IPS-20b (cell line): ENCODE measurements at regions not wholly inside any gene's neighbourhood (a gene's known extent, or its start where the extent isn't known, plus 50 kb on each side); places are given as distances from the start of the nearest gene placed in this dataset.

Experiments
- H3K27ac ChIP-seq: one replicate; pipeline ENCODE4 v1.5.1; 2013; ENCODE audit warnings: low read length
- H3K27me3 ChIP-seq: 2 replicates; pipeline ENCODE4 v1.6.1; 2013; ENCODE audit warnings: mild to moderate bottlenecking, low read length, inconsistent platforms; ENCODE audit not compliant: insufficient read depth
- H3K36me3 ChIP-seq: 2 replicates; pipeline ENCODE4 v1.6.1; 2013; ENCODE audit warnings: low read depth, mild to moderate bottlenecking, inconsistent platforms, low read length, moderate library complexity; ENCODE audit not compliant: insufficient read depth
- H3K4me1 ChIP-seq: 2 replicates; pipeline ENCODE4 v1.6.1; 2013; ENCODE audit warnings: mild to moderate bottlenecking, control low read depth, inconsistent platforms, low read length, moderate library complexity; ENCODE audit not compliant: insufficient read depth
- H3K4me3 ChIP-seq: 2 replicates; pipeline ENCODE4 v1.5.1; 2013; ENCODE audit warnings: mild to moderate bottlenecking, low read length, inconsistent platforms
- H3K9ac ChIP-seq: 2 replicates; pipeline ENCODE4 v1.6.1; 2013; ENCODE audit warnings: low read depth, mild to moderate bottlenecking, inconsistent platforms, low read length, moderate library complexity
- H3K9me3 ChIP-seq: 2 replicates; pipeline ENCODE4 v1.6.1; 2013; ENCODE audit warnings: mild to moderate bottlenecking, low read depth, low read length, inconsistent platforms; ENCODE audit not compliant: insufficient read depth

GRCh38 chr3:182220471-182220870 lies 508.7 kb downstream of the SOX2 start:
- H3K4me1 ChIP-seq: peaks cover 9% of the 10 kb centered on the region; the same call in 1 of the 2 replicates
- H3K9me3 ChIP-seq: 0 out of 2 replicates have a peak, but pooled peaks cover 3% of the 10 kb centered on the region
- H3K27me3 ChIP-seq: no peaks in the 10 kb centered on the region
- H3K36me3 ChIP-seq: no peaks in the 10 kb centered on the region
- H3K9ac ChIP-seq: no peak overlapping the region
- no peak overlapping the region for H3K27ac ChIP-seq
- no peak overlapping the region for H3K4me3 ChIP-seq

- Histone ChIP-seq H3K27ac (no peak overlapping the region), H3K4me3 (no peak overlapping the region), H3K36me3 (no peaks in the 10 kb centered on the region), H3K9me3 (0 out of 2 replicates have a peak, but pooled peaks cover 3% of the 10 kb centered on the region), H3K27me3 (no peaks in the 10 kb centered on the region), H3K9ac (no peak overlapping the region), H3K4me1 (no peaks in the 10 kb centered on the region)
These were observed 515.3 kb downstream of the SOX2 start for GRCh38 chr3:182226995-182227394.

GRCh38 chr3:182233405-182233804 lies 521.7 kb downstream of the SOX2 start:
- H3K4me3 ChIP-seq: no peak overlapping the region
- H3K9me3 ChIP-seq: no peaks in the 10 kb centered on the region
- no peak overlapping the region for H3K9ac ChIP-seq
- peaks cover 4% of the 10 kb centered on the region; the same call in 1 of the 2 replicates for H3K4me1 ChIP-seq
- H3K27me3 ChIP-seq: no peaks in the 10 kb centered on the region
- no peak overlapping the region for H3K27ac ChIP-seq
- H3K36me3 ChIP-seq: no peaks in the 10 kb centered on the region

GRCh38 chr3:182233957-182234356 lies 522.2 kb downstream of the SOX2 start:
- H3K9ac ChIP-seq: no peak overlapping the region
- peaks cover 4% of the 10 kb centered on the region; the same call in 1 of the 2 replicates for H3K4me1 ChIP-seq
- H3K9me3 ChIP-seq: no peaks in the 10 kb centered on the region
- H3K36me3 ChIP-seq: no peaks in the 10 kb centered on the region
- no peak overlapping the region for H3K27ac ChIP-seq
- H3K27me3 ChIP-seq: no peaks in the 10 kb centered on the region
- H3K4me3 ChIP-seq: no peak overlapping the region

DNA sequence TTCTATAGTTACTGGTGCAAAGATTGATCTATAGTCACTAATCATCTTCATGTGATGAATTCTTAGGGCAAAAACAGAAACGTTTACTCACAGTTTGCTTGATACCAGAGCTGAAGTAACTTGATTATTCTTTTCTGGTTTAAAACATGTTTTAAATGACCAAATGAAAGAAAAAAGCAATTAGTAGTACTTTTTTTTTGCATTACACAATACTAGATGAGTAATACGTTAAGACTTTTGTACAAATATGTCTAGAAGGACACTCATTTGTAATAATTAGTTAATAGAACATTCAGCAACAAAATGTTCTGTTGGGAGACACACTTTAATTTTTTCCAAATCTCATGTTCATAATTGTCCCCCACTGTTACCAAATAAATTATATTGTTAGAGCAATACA lies 523.2 kb downstream of the SOX2 start:
- Histone ChIP-seq H3K9ac (no peak overlapping the region), H3K27ac (no peak overlapping the region), H3K36me3 (no peaks in the 10 kb centered on the region), H3K4me3 (no peak overlapping the region), H3K4me1 (peaks cover 4% of the 10 kb centered on the region; the same call in 1 of the 2 replicates), H3K27me3 (no peaks in the 10 kb centered on the region), H3K9me3 (no peaks in the 10 kb centered on the region)

- Histone ChIP-seq H3K36me3 (no peaks in the 10 kb centered on the region), H3K4me3 (no peak overlapping the region), H3K4me1 (peaks cover 7% of the 10 kb centered on the region; the same call in 1 of the 2 replicates), H3K27me3 (no peaks in the 10 kb centered on the region), H3K9me3 (no peaks in the 10 kb centered on the region), H3K9ac (no peak overlapping the region), H3K27ac (no peak overlapping the region)
These were observed 523.8 kb downstream of the SOX2 start for GRCh38 chr3:182235504-182235903.

DNA sequence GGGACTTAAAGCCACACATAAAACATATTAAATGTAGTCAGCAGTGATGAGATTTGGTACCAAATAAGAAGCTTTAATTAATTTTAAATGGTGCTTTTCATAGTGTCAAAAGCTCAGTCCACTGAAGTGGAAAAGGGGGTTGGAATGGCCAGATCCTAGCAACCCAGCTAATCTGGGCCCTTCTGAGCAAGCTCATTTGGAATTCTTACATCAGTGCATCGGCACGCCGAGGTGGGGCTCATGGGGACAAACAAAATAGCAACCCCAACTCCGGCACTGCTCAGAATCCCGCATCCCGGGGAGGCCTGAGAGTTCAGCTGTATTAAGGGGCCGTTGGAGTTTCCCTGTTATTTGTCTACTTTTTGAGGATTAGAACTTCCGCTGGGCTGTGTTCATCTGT lies 526.4 kb downstream of the SOX2 start:
- H3K4me1 ChIP-seq: peaks cover 23% of the 10 kb centered on the region; the same call in 1 of the 2 replicates
- peak overlapping the region; percentile 58; the same call in 1 of the 2 replicates for H3K9ac ChIP-seq
- H3K4me3 ChIP-seq: no peak overlapping the region
- H3K27me3 ChIP-seq: no peaks in the 10 kb centered on the region
- H3K27ac ChIP-seq: peak overlapping the region; percentile 19
- H3K9me3 ChIP-seq: no peaks in the 10 kb centered on the region
- H3K36me3 ChIP-seq: no peaks in the 10 kb centered on the region

- H3K9ac ChIP-seq: no peak overlapping the region
- H3K4me1 ChIP-seq: peaks cover 26% of the 10 kb centered on the region; the same call in 1 of the 2 replicates
- H3K4me3 ChIP-seq: no peak overlapping the region
- H3K27ac ChIP-seq: no peak overlapping the region
- H3K27me3 ChIP-seq: no peaks in the 10 kb centered on the region
- H3K36me3 ChIP-seq: no peaks in the 10 kb centered on the region
- H3K9me3 ChIP-seq: no peaks in the 10 kb centered on the region
These were observed 527.6 kb downstream of the SOX2 start for GRCh38 chr3:182239316-182239715.

GRCh38 chr3:182240474-182240873 lies 528.7 kb downstream of the SOX2 start:
- H3K27me3 ChIP-seq: no peaks in the 10 kb centered on the region
- peaks cover 26% of the 10 kb centered on the region; the same call in 1 of the 2 replicates for H3K4me1 ChIP-seq
- H3K9me3 ChIP-seq: no peaks in the 10 kb centered on the region
- no peak overlapping the region for H3K27ac ChIP-seq
- no peaks in the 10 kb centered on the region for H3K36me3 ChIP-seq
- no peak overlapping the region for H3K4me3 ChIP-seq
- H3K9ac ChIP-seq: no peak overlapping the region

DNA sequence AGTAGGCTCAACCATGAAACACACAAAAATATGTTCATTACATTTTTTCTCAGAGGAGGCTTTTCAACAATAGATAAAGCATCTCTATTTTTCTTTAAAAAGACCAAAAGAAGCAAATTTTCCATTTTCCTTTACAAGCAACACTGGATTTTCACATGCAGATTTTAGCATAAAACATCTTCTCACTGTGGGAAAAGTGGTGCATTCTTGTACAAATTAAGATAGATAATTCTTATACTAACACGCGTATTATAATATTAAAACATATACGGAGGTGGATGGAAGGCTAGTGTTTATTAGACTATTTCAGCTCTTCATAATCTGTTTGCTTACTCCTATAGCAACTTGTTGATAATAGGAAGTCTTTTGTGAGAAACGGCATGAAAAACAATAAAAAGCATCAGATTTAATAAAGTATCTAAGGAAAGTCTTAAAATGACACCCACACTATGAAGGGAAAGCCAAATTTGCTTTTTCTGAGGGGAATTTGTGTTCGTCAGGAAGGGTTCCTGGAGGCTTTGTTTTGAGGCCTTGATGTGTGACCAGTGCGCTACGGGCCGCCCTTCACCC lies 529.6 kb downstream of the SOX2 start:
- Histone ChIP-seq H3K9me3 (no peaks in the 10 kb centered on the region), H3K36me3 (no peaks in the 10 kb centered on the region), H3K9ac (no peak overlapping the region), H3K27me3 (no peaks in the 10 kb centered on the region), H3K4me1 (peaks cover 26% of the 10 kb centered on the region; the same call in 1 of the 2 replicates), H3K4me3 (no peak overlapping the region), H3K27ac (no peak overlapping the region)

- Histone ChIP-seq H3K27me3 (no peaks in the 10 kb centered on the region), H3K9ac (peak overlapping the region; percentile 52; the same call in 1 of the 2 replicates), H3K4me1 (peaks cover 26% of the 10 kb centered on the region; the same call in 1 of the 2 replicates), H3K4me3 (no peak overlapping the region), H3K36me3 (no peaks in the 10 kb centered on the region), H3K27ac (no peak overlapping the region), H3K9me3 (no peaks in the 10 kb centered on the region)
These were observed 530.2 kb downstream of the SOX2 start for GRCh38 chr3:182241766-182242488.

DNA sequence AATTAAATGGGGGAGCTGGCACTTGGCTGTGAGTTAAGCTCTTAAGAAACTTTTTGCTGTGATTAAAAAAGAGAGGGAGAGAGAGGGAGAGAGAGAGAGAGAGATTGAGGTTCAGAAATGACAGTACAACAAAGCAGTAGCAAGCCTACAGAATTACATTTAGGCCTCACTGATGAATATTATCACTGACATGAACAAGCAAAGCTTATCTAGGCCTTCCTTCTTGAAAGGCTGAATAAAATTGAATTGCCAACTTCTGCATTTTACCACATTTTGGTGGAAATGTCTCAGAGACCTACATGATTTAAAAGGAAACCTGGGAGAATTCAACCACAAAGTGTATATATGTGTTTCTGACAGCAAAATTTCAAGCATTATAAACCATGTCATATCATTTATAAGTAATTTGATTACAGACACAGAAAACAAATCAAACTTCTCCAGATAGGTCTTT lies 530.8 kb downstream of the SOX2 start:
- Histone ChIP-seq H3K36me3 (no peaks in the 10 kb centered on the region), H3K27me3 (no peaks in the 10 kb centered on the region), H3K4me1 (peaks cover 26% of the 10 kb centered on the region; the same call in 1 of the 2 replicates), H3K4me3 (no peak overlapping the region), H3K27ac (no peak overlapping the region), H3K9ac (peak overlapping the region; percentile 52; the same call in 1 of the 2 replicates), H3K9me3 (no peaks in the 10 kb centered on the region)
